ENCODE measurements at regions not wholly inside any gene's neighbourhood (a gene's known extent, or its start where the extent isn't known, plus 50 kb on each side); places are given as distances from the start of the nearest gene placed in this dataset.
"Not testable (repeated sequence)": the region's sequence is repeated elsewhere in the genome, so short reads cannot be mapped to it uniquely, and the experiment has no call there.

GRCh38 chr6:140002396-140003022 lies 628.1 kb upstream of the CITED2 start:
- peaks cover 3% of the 10 kb centered on the region for H3K27me3 Mint-ChIP-seq
- no peak overlapping the region for H3K4me3 Mint-ChIP-seq
- CTCF ChIA-PET: no interaction called here
- no peaks in the 10 kb centered on the region for H3K4me1 Mint-ChIP-seq (ENCODE audit: low read depth)
- intact Hi-C loops (cut with micrococcal nuclease): no loop called here
- no peaks in the 10 kb centered on the region for H3K9me3 Mint-ChIP-seq
- POLR2A ChIA-PET: no interaction called here
- H3K27ac Mint-ChIP-seq: no peak overlapping the region
- H3K36me3 Mint-ChIP-seq: no peaks in the 10 kb centered on the region
- DNase-seq: no peak

DNA sequence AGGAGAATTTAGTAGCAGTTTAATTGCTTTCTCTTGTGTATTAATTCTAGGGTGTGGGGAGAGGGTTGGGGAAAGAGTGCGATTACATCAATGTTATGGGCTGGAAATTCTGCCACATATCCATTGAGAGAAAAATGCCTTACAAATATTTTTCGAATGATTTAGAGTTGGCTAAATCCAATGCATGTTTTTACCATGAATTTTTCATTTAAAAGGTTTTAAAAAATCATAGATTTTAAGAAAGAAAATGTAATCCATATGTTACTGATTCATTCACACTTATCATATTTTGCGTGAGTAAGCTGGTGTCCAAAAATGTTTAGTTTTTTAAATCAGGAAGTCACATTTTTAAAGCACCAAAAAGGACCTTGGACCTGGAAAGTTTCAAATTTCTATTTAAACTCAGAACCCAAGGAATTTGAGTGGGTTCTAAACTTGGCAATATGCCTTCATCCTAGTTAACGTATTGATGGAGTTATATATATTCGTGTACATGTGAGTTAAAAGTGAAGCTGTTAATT lies 627.4 kb upstream of the CITED2 start:
- POLR2A ChIA-PET: no interaction called here
- H3K36me3 Mint-ChIP-seq: no peaks in the 10 kb centered on the region
- no peak overlapping the region for H3K4me3 Mint-ChIP-seq
- no peaks in the 10 kb centered on the region for H3K4me1 Mint-ChIP-seq (ENCODE audit: low read depth)
- CTCF ChIA-PET: no interaction called here
- no peaks in the 10 kb centered on the region for H3K9me3 Mint-ChIP-seq
- no peak for DNase-seq
- H3K27me3 Mint-ChIP-seq: peaks cover 3% of the 10 kb centered on the region
- H3K27ac Mint-ChIP-seq: no peak overlapping the region
- intact Hi-C loops (cut with micrococcal nuclease): no loop called here

DNA sequence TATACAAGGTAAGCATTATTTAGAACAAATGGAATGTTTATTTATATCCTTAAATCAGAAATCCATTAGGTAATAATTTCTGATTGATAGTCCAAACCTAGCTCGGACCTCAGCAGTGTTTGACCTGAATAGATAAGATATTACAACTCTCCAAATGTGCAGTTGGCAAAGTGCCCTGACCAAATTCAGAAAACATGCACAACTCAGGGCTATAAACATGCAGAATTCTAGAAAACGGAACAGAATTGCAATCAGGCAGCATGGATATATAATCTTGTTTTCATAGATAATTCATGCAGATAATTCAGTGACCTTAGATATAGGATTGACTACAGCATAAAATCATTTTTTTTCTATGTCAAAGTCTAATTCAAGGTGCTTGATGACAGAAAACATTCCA lies 626.6 kb upstream of the CITED2 start:
- Mint-ChIP-seq H3K9me3 (no peaks in the 10 kb centered on the region), H3K27ac (no peak overlapping the region), H3K4me1 (ENCODE audit: low read depth) (no peaks in the 10 kb centered on the region), H3K4me3 (no peak overlapping the region), H3K36me3 (no peaks in the 10 kb centered on the region), H3K27me3 (no peaks in the 10 kb centered on the region)
- ChIA-PET POLR2A (no interaction called here), CTCF (no interaction called here)
- intact Hi-C loops (cut with micrococcal nuclease): no loop called here
- DNase-seq: no peak

DNA sequence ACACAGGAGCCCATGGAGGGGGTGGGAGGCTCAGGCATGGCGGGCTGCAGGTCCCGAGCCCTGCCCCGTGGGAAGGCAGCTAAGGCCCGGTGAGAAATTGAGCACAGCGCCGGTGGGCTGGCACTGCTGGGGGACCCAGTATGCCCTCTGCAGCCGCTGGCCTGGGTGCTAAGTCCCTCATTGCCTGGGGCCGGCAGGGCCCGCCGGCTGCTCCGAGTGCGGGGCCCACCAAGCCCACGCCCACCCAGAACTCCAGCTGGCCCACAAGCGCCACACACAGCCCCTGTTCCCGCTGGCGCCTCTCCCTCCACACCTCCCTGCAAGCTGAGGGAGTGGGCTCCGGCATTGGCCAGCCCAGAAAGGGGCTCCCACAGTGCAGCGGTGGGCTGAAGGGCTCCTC lies 625.2 kb upstream of the CITED2 start:
- H3K9me3 Mint-ChIP-seq; H3K27ac Mint-ChIP-seq; H3K4me1 Mint-ChIP-seq (ENCODE audit: low read depth); POLR2A ChIA-PET; CTCF ChIA-PET; DNase-seq; H3K27me3 Mint-ChIP-seq; H3K4me3 Mint-ChIP-seq; H3K36me3 Mint-ChIP-seq: not testable (repeated sequence)
- intact Hi-C loops (cut with micrococcal nuclease): loop anchor here (5.0 kb wide), 1 partner anchor 627 kb away; the partner anchor contains the start of gene CITED2

- POLR2A ChIA-PET; H3K36me3 Mint-ChIP-seq; CTCF ChIA-PET; DNase-seq; H3K27me3 Mint-ChIP-seq; H3K27ac Mint-ChIP-seq; H3K9me3 Mint-ChIP-seq; H3K4me1 Mint-ChIP-seq (ENCODE audit: low read depth); H3K4me3 Mint-ChIP-seq: not testable (repeated sequence)
- intact Hi-C loops (cut with micrococcal nuclease): loop anchor here (5.0 kb wide), 1 partner anchor 626 kb away; the partner anchor contains the start of gene CITED2
Observed at GRCh38 chr6:139998478-139998877, 624.0 kb upstream of the CITED2 start.

GRCh38 chr6:139996253-139996834 lies 621.9 kb upstream of the CITED2 start:
- ChIA-PET CTCF (no interaction called here), POLR2A (no interaction called here)
- H3K9me3 Mint-ChIP-seq: no peaks in the 10 kb centered on the region
- no peaks in the 10 kb centered on the region for H3K36me3 Mint-ChIP-seq
- no peaks in the 10 kb centered on the region for H3K27me3 Mint-ChIP-seq
- H3K4me1 Mint-ChIP-seq (ENCODE audit: low read depth): no peaks in the 10 kb centered on the region
- no peak overlapping the region for H3K4me3 Mint-ChIP-seq
- intact Hi-C loops (cut with micrococcal nuclease): loop anchor here (5.0 kb wide), 1 partner anchor 624 kb away; the partner anchor contains the start of gene CITED2
- no peak for DNase-seq
- H3K27ac Mint-ChIP-seq: no peak overlapping the region

DNA sequence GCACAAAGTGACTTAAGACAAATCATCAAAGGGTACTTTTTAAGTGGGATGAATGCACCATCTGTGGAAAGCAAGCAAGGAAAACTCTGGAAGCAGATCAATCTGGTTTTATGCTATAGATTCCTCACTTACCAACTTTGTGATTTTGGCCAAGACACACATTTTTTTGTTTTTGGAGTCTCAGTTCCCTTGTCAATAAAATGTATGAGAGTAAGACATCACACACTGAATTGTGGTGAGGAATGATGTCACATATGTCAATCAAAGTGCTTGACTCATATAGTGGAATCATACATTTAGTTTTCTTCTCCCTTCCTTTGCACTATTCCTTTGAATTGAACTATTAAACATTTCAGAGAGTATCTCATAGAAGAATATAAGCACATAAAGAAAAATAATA lies 620.5 kb upstream of the CITED2 start:
- no peak overlapping the region for H3K27ac Mint-ChIP-seq

GRCh38 chr6:139990856-139991465 lies 616.5 kb upstream of the CITED2 start:
- no peak for DNase-seq
- H3K27ac Mint-ChIP-seq: no peak overlapping the region
- intact Hi-C loops (cut with micrococcal nuclease): no loop called here
- H3K9me3 Mint-ChIP-seq: no peaks in the 10 kb centered on the region
- H3K27me3 Mint-ChIP-seq: peaks cover 3% of the 10 kb centered on the region
- H3K4me1 Mint-ChIP-seq (ENCODE audit: low read depth): no peaks in the 10 kb centered on the region
- H3K4me3 Mint-ChIP-seq: no peak overlapping the region
- ChIA-PET CTCF (no interaction called here), POLR2A (no interaction called here)
- H3K36me3 Mint-ChIP-seq: no peaks in the 10 kb centered on the region

More for the DNA sequence above, 620.5 kb upstream of the CITED2 start:
- DNase-seq: no peak
- ChIA-PET CTCF (interaction anchor here (1.4 kb wide), 1 partner anchor 625 kb away, joined by 3 read pairs; no protein-coding TSS in a partner anchor), POLR2A (no interaction called here)
- H3K4me3 Mint-ChIP-seq: no peak overlapping the region
- no peaks in the 10 kb centered on the region for H3K4me1 Mint-ChIP-seq (ENCODE audit: low read depth)
- intact Hi-C loops (cut with micrococcal nuclease): loop anchor here (5.0 kb wide), 1 partner anchor 623 kb away; the partner anchor contains the start of gene CITED2
- no peaks in the 10 kb centered on the region for H3K36me3 Mint-ChIP-seq
- H3K9me3 Mint-ChIP-seq: no peaks in the 10 kb centered on the region
- H3K27me3 Mint-ChIP-seq: peaks cover 3% of the 10 kb centered on the region

DNA sequence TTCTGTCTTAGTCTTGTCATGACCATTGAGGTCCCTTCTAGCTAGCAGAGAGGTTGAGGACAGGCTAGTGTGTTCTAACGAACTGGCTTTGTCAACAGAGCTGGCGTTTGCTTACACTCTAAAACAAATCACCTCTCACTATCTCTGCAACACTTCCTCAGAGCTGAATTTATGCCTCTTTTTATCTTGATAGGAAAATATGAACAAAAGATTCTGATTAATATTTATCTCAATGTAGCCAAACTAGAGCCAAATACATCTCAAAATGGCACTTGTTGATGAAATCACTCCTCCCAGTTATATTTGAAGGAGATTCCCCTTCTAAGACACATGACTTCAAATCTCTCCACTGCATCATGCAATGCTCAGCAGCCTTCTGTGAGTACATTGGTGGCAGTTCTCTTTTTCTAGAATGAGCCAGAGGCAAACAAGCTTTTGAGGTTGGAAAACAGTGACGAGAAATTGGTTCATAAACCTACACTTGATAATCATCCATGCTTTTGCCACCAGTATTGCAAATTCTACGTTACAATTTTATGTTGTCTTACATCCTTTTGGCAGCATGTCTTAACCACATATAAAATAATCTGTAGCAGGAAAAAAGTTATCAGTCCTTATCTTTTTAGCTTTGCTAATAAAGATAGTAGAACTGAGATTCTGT lies 615.7 kb upstream of the CITED2 start:
- Mint-ChIP-seq H3K27ac (no peak overlapping the region), H3K4me1 (ENCODE audit: low read depth) (no peaks in the 10 kb centered on the region), H3K9me3 (no peaks in the 10 kb centered on the region), H3K4me3 (no peak overlapping the region), H3K27me3 (peaks cover 3% of the 10 kb centered on the region), H3K36me3 (no peaks in the 10 kb centered on the region)
- DNase-seq: no peak
- POLR2A ChIA-PET: no interaction called here
- CTCF ChIA-PET: no interaction called here
- intact Hi-C loops (cut with micrococcal nuclease): no loop called here

- peaks cover 3% of the 10 kb centered on the region for H3K27me3 Mint-ChIP-seq
- H3K4me1 Mint-ChIP-seq (ENCODE audit: low read depth): no peaks in the 10 kb centered on the region
- intact Hi-C loops (cut with micrococcal nuclease): no loop called here
- ChIA-PET POLR2A (no interaction called here), CTCF (no interaction called here)
- no peak for DNase-seq
- H3K36me3 Mint-ChIP-seq: no peaks in the 10 kb centered on the region
- H3K4me3 Mint-ChIP-seq: no peak overlapping the region
- no peak overlapping the region for H3K27ac Mint-ChIP-seq
- no peaks in the 10 kb centered on the region for H3K9me3 Mint-ChIP-seq
Observed at GRCh38 chr6:139988685-139989084, 614.2 kb upstream of the CITED2 start.

- no peaks in the 10 kb centered on the region for H3K4me1 Mint-ChIP-seq (ENCODE audit: low read depth)
- CTCF ChIA-PET: no interaction called here
Observed at GRCh38 chr6:139987091-139987490, 612.6 kb upstream of the CITED2 start.

DNA sequence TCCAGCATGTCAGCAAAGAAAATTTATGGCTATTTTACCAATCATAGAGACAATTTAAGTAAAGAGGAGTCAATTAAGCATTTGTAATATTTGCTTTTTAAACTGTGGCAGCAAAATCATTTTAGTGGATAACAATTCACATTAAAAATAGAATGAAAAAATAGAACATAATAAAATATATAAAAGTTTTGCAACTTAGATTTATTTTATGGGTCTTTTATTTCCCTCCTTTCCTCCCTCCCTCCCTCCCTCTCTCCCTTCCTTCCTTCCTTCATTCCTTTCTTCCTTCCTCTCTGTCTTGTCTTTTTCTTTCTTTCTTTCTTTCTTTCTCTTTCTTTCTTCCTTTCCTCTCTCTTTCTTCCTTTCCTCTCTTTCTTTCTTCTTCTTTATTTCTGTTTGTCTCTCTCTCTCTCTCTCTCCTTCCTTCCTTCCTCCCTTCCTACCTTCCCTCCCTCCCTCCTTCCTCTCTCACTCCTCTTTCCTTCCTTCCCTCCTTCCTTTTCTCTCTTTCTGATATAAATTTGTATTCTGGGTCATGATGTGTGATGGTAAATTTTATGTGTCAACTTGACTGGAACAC lies 610.9 kb upstream of the CITED2 start:
- no peaks in the 10 kb centered on the region for H3K27me3 Mint-ChIP-seq
- no peak overlapping the region for H3K4me3 Mint-ChIP-seq
- H3K9me3 Mint-ChIP-seq: no peaks in the 10 kb centered on the region
- ChIA-PET POLR2A (no interaction called here), CTCF (no interaction called here)
- H3K36me3 Mint-ChIP-seq: no peaks in the 10 kb centered on the region
- H3K27ac Mint-ChIP-seq: no peak overlapping the region
- no peak for DNase-seq
- no peaks in the 10 kb centered on the region for H3K4me1 Mint-ChIP-seq (ENCODE audit: low read depth)
- intact Hi-C loops (cut with micrococcal nuclease): no loop called here

More at GRCh38 chr6:139987091-139987490, 612.6 kb upstream of the CITED2 start:
- no peak overlapping the region for H3K27ac Mint-ChIP-seq
- no peaks in the 10 kb centered on the region for H3K9me3 Mint-ChIP-seq
- POLR2A ChIA-PET: interaction anchor here (0.5 kb wide), 1 partner anchor 41 kb away, joined by 4 read pairs; no protein-coding TSS in a partner anchor
- H3K4me3 Mint-ChIP-seq: no peak overlapping the region
- H3K36me3 Mint-ChIP-seq: no peaks in the 10 kb centered on the region
- DNase-seq: no peak
- H3K27me3 Mint-ChIP-seq: peaks cover 3% of the 10 kb centered on the region
- intact Hi-C loops (cut with micrococcal nuclease): no loop called here
